ENCODE measurements at regions not wholly inside any gene's neighbourhood (a gene's known extent, or its start where the extent isn't known, plus 50 kb on each side); places are given as distances from the start of the nearest gene placed in this dataset.

GRCh38 chr14:83473416-83474235, 1940.0 kb upstream of the SEL1L start:
- no peak for DNase-seq (ENCODE audit: insufficient read length, low spot score)
- FAIRE-seq: no peak
- TF ChIP-seq POLR2A (IDR thresholded peaks at IDR 0.05; ENCODE audit: low read depth, low read length): no peak

DNA sequence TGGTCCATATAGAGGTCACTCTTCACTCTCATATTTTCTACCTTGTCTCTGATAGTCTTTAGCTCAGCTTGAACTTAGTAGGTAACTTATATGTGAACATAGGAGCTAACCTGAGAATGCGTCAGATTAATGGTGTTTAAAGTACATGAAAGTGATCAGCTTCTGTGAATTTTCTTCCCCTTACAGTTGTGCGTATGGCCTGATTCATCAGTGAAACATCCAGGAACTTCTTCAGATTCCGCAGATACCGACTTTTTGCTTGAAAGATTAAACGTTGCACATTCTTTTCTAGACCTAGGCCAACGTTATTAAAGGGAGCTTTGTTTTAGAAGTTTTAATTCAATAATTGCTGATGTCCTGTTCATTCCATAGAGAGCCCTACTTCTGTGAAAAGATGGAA, 1945.1 kb upstream of the SEL1L start:
- DNase-seq (ENCODE audit: insufficient read length, low spot score) (no peak), FAIRE-seq (no peak)
- no peak for TF ChIP-seq POLR2A (IDR thresholded peaks at IDR 0.05; ENCODE audit: low read depth, low read length)

GRCh38 chr14:83483063-83483462, 1949.4 kb upstream of the SEL1L start:
- no peak for FAIRE-seq

DNA sequence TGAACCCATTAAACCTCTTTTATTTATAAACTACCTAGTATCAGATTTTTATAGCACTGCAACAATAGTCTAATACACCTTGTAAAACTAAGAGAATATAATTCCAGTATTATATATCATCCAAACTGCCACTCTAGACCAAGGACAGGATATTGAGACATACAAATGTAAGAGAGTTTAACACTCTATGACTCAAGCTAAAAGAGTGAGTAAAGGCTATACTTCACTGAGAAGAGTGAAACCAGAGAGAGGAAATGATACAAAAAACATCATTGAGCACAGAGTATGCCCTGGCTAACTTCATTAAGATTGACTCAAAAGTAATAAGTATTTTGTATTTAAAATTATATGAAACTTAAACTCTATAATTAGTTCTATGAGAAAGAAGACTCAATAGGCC, 1951.9 kb upstream of the SEL1L start:
- FAIRE-seq (no peak), DNase-seq (ENCODE audit: insufficient read length, low spot score) (no peak)
- no peak for TF ChIP-seq POLR2A (IDR thresholded peaks at IDR 0.05; ENCODE audit: low read depth, low read length)

More at GRCh38 chr14:83483063-83483462, 1949.4 kb upstream of the SEL1L start:
- no peak for TF ChIP-seq POLR2A (IDR thresholded peaks at IDR 0.05; ENCODE audit: low read depth, low read length)
- no peak for DNase-seq (ENCODE audit: insufficient read length, low spot score)

DNA sequence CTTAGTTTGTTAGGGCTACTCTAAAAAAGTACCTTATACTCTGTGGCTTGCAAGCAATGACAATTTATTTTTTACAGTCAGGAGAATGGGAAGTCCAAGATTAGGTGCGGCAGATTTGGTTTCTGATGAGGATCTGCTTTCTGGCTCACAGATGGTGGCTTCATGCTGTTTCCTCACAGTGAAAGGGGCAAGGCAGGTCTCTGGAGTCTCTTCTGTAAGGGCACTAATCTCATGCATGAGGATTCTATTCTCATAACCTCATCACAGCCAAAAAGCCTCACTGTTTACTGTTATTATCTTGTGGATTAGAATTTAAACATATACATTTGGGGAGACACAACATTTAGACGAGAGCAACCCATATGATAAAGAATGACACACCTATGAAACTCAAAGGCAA, 1957.4 kb upstream of the SEL1L start:
- FAIRE-seq (no peak), DNase-seq (ENCODE audit: insufficient read length, low spot score) (no peak)
- TF ChIP-seq POLR2A (IDR thresholded peaks at IDR 0.05; ENCODE audit: low read depth, low read length): no peak

DNA sequence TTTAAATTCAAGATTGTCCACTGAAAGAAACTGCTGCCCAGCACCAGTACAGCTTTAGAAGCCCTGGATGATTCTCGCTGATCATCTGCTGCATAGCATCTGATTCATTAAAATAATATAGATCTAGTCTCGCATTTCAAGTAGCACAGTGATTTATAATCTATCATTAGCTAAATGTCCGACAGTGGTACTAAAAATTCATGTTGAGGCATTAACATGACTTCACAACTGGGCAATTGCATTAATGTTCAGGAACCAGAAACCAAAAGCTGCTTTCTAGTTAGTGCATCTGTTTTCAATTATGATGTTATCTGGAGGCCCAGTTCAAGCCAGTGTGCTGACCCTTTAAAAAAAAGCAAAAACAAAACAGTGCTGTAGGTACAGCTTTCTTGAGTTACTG, 1987.2 kb upstream of the SEL1L start:
- FAIRE-seq (no peak), DNase-seq (ENCODE audit: insufficient read length, low spot score) (no peak)
- no peak for TF ChIP-seq POLR2A (IDR thresholded peaks at IDR 0.05; ENCODE audit: low read depth, low read length)

DNA sequence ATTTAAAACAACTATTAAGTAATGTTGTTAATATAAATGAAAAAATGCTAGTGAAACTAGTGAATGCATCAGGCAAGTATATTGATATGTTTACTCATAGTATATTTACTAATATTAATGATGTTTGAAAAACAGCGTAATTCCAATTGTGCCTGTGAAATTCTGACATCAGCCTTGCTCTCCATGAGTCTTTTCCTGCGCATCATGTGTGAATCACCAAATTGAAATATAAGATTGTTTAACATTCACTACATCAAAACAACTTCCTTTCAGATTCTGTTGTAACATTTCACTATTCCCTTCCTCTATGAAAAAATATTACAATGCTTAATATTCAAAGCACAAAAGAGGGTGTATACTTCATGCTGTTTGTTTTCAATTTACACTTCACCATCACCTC, 1995.9 kb upstream of the SEL1L start:
- no peak for TF ChIP-seq POLR2A (IDR thresholded peaks at IDR 0.05; ENCODE audit: low read depth, low read length)
- no peak for DNase-seq (ENCODE audit: insufficient read length, low spot score)
- no peak for FAIRE-seq

- DNase-seq (ENCODE audit: insufficient read length, low spot score): no peak
- no peak for TF ChIP-seq POLR2A (IDR thresholded peaks at IDR 0.05; ENCODE audit: low read depth, low read length)
- FAIRE-seq: no peak
Observed at GRCh38 chr14:83533734-83534133, 1996.2 kb upstream of the FLRT2 start.

- DNase-seq (ENCODE audit: insufficient read length, low spot score) (no peak), FAIRE-seq (no peak)
- TF ChIP-seq POLR2A (IDR thresholded peaks at IDR 0.05; ENCODE audit: low read depth, low read length): no peak
Observed at GRCh38 chr14:83534995-83535394, 1994.9 kb upstream of the FLRT2 start.

- TF ChIP-seq POLR2A (IDR thresholded peaks at IDR 0.05; ENCODE audit: low read depth, low read length): no peak
- DNase-seq (ENCODE audit: insufficient read length, low spot score) (no peak), FAIRE-seq (no peak)
Observed at GRCh38 chr14:83535444-83535843, 1994.5 kb upstream of the FLRT2 start.

DNA sequence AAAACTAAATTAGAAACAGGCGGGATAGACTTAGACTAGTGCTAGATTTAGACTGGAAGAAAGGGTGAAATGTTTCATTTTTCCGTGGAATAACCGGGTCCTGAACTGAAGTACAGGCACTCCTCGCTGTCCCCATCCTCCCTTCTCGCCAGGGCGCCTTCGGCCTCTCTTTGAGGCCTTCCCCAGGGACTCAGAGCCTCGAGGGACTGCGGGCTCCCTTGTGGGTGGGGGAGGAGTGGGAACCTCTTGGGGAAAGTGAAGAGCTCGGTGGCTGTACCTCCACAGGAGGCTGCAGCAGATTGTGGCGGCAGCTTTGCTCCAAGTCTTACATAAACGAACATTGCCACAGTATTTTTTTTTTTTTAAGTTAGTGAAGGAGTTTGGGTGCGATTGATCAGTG, 1988.8 kb upstream of the FLRT2 start:
- DNase-seq (ENCODE audit: insufficient read length, low spot score) (no peak), FAIRE-seq (no peak)
- no peak for TF ChIP-seq POLR2A (IDR thresholded peaks at IDR 0.05; ENCODE audit: low read depth, low read length)

DNA sequence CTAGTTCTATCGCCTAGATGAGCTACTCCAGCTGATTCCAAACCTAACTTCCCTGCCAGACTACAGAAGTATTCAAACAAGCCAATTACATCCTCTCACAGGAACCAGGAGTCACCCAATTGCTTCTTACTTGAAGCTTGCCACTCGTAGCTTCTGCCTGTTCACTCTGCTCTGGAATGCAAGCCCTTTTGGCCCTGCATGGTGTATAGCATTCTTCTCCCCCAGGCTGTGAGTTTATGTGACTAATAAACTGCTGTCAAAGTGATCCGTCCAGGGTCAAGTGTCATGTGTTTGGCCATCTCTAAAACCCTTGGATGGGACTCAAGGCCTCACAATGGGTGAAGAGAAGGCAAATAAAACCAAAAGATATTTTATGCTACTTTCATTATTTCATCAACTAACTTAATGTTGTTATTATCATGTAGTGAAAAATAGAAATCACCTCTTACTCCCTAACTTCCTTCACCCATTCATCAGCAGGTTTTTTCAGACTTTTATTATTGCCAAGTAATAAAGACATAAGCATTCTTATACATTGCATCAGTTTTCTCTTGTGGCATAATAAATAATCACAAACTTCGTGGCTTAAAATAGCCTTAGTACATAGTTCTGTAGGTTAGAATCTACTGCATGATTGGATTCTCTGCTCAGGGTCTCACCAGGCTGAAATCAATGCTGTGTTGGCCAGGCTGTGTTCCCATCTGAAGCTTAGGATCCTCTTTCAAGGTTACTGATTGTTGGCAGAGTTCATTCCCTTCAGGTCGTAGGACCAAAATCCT, 1981.7 kb upstream of the FLRT2 start:
- TF ChIP-seq POLR2A (IDR thresholded peaks at IDR 0.05; ENCODE audit: low read depth, low read length): no peak
- DNase-seq (ENCODE audit: insufficient read length, low spot score) (no peak), FAIRE-seq (no peak)

- FAIRE-seq (no peak), DNase-seq (ENCODE audit: insufficient read length, low spot score) (no peak)
- no peak for TF ChIP-seq POLR2A (IDR thresholded peaks at IDR 0.05; ENCODE audit: low read depth, low read length)
Observed at GRCh38 chr14:83556065-83556464, 1973.9 kb upstream of the FLRT2 start.

DNA sequence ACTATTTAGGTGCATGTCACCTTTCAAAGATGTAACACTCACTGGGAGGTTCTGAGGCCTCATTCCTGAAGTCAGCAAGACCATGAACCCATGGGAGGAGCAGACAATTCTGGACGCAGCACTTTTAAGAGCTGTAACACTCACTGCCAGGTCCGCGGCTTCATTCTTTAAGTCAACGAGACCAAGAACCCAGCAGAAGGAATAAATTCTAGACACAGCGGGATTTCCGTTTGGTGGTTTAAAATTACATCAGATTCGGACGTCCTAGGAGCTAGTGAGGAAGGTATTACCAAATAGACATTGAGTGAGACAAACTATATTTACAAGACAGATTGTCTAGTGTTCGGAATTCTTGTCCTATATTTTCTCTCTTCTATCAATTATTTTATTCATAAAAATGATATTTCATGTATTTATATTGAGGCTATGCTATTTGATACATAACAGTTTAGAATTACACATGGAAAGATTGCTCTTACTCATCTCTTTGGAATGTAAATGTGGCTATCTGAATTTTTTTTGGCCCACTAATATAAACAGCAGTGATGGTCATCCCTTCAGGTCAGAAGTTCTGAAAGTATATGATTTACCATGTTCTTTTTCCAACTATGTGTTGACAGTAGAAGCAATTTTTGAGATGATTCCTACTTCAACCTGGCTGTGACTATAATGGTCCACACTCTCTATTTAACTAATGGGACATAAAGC, 1973.0 kb upstream of the FLRT2 start:
- FAIRE-seq (no peak), DNase-seq (ENCODE audit: insufficient read length, low spot score) (no peak)
- no peak for TF ChIP-seq POLR2A (IDR thresholded peaks at IDR 0.05; ENCODE audit: low read depth, low read length)

All from H54 (cell line).